ENCODE measurements at regions not wholly inside any gene's neighbourhood (a gene's known extent, or its start where the extent isn't known, plus 50 kb on each side); places are given as distances from the start of the nearest gene placed in this dataset.

- no peak for DNase-seq
Observed at GRCh38 chr2:144240656-144241339, 279.1 kb downstream of the ZEB2 start.

GRCh38 chr2:144239726-144240125 is 280.2 kb downstream of the ZEB2 start:
- DNase-seq = no peak

GRCh38 chr2:144239306-144239705 is 280.6 kb downstream of the ZEB2 start:
- DNase-seq = no peak

GRCh38 chr2:144237830-144238627 is 281.9 kb downstream of the ZEB2 start:
- peak; percentile 22 for DNase-seq

GRCh38 chr2:144237108-144237507 is 282.8 kb downstream of the ZEB2 start:
- DNase-seq = no peak

GRCh38 chr2:144235050-144235449 is 284.9 kb downstream of the ZEB2 start:
- no peak for DNase-seq

- no peak for DNase-seq
Observed at GRCh38 chr2:144234542-144234871, 285.4 kb downstream of the ZEB2 start.

GRCh38 chr2:144233733-144234541 is 286.0 kb downstream of the ZEB2 start:
- no peak for DNase-seq

GRCh38 chr2:144233317-144233716 is 286.6 kb downstream of the ZEB2 start:
- no peak for DNase-seq

- peak; percentile 57 for DNase-seq
Observed at GRCh38 chr2:144230448-144231085, 289.4 kb downstream of the ZEB2 start.

- peak; percentile 57 for DNase-seq
Observed at GRCh38 chr2:144230033-144230432, 289.9 kb downstream of the ZEB2 start.

- no peak for DNase-seq
Observed at GRCh38 chr2:144229296-144229695, 290.6 kb downstream of the ZEB2 start.

- DNase-seq = no peak
Observed at GRCh38 chr2:144227427-144228105, 292.4 kb downstream of the ZEB2 start.

GRCh38 chr2:144225076-144225475 is 294.8 kb downstream of the ZEB2 start:
- no peak for DNase-seq

- no peak for DNase-seq
Observed at GRCh38 chr2:144224472-144224871, 295.4 kb downstream of the ZEB2 start.

GRCh38 chr2:144219979-144220378 is 299.9 kb downstream of the ZEB2 start:
- no peak for DNase-seq

- DNase-seq = no peak
Observed at GRCh38 chr2:144217853-144218633, 301.9 kb downstream of the ZEB2 start.

- no peak for DNase-seq
Observed at GRCh38 chr2:144215701-144216675, 303.9 kb downstream of the ZEB2 start.

GRCh38 chr2:144215207-144215606 is 304.7 kb downstream of the ZEB2 start:
- no peak for DNase-seq

- no peak for DNase-seq
Observed at GRCh38 chr2:144213797-144214196, 306.1 kb downstream of the ZEB2 start.

GRCh38 chr2:144211826-144212225 is 308.1 kb downstream of the ZEB2 start:
- DNase-seq = no peak
